ENCODE measurements at regions not wholly inside any gene's neighbourhood (a gene's known extent, or its start where the extent isn't known, plus 50 kb on each side); places are given as distances from the start of the nearest gene placed in this dataset.

DNA sequence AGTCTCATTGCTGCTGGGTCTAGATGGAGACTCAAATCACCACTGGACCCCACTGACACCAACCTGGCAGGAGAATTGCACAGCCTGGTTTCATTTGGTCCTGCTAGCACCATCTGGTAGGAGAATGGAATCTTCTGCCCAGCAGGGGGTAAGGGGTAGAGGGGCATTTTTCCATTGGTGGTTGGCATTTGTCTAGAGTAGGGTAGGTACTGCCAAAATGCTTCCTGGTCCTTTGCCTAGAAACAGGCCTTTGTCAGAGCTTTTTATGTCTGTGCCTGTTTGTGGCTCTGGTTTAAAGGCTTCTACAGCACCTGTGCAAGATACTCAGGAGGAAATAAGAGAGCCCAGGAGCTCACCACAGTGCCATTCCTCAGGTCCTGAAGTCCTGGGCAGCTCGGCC, 121.3 kb downstream of the KCTD12 start:
- WGBS, 2 donors = 95 to 100% methylated on average over 1 of the region's 1 CpG
- no peak for DNase-seq (ENCODE audit: low spot score in 2 of 2)
- peak overlapping the region in 2 of 4 donors; percentile 57 to 65 for H3K27ac ChIP-seq
- no peaks in the 10 kb centered on the region for H3K9me3 ChIP-seq
- no peak overlapping the region for H3K4me3 ChIP-seq
- H3K4me1 ChIP-seq = peaks cover 0 to 33% (median 4%) of the 10 kb centered on the region in 4 donors
- no peaks in the 10 kb centered on the region for H3K36me3 ChIP-seq
- H3K27me3 ChIP-seq = no peaks in the 10 kb centered on the region
- TF ChIP-seq EP300 (IDR thresholded peaks at IDR 0.05) (no peak), POLR2A (IDR thresholded peaks at IDR 0.05) (no peak)
- TF ChIP-seq, protein P1, sequence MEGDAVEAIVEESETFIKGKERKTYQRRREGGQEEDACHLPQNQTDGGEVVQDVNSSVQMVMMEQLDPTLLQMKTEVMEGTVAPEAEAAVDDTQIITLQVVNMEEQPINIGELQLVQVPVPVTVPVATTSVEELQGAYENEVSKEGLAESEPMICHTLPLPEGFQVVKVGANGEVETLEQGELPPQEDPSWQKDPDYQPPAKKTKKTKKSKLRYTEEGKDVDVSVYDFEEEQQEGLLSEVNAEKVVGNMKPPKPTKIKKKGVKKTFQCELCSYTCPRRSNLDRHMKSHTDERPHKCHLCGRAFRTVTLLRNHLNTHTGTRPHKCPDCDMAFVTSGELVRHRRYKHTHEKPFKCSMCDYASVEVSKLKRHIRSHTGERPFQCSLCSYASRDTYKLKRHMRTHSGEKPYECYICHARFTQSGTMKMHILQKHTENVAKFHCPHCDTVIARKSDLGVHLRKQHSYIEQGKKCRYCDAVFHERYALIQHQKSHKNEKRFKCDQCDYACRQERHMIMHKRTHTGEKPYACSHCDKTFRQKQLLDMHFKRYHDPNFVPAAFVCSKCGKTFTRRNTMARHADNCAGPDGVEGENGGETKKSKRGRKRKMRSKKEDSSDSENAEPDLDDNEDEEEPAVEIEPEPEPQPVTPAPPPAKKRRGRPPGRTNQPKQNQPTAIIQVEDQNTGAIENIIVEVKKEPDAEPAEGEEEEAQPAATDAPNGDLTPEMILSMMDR (IDR thresholded peaks at IDR 0.05) = no peak

DNA sequence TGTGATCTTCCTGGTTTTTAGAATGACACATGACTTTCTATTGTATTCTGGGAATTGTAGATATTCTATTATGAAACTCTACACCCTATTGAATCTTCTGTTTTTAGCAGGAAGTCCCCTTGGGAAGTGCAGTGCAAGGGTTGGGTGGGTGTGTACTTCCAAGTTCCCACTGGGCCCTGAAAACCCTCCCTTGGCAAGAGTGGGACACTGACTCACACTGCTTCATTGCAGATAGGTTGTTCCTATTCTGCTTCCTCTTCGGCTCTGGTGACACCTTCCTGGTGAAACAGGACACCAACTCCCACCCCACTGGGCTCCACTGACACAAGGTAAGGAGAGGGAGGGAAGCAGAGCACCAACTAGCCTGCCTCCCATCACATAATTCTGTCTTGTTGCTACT, 121.8 kb downstream of the KCTD12 start:
- Histone ChIP-seq H3K27me3 (no peaks in the 10 kb centered on the region), H3K36me3 (no peaks in the 10 kb centered on the region), H3K4me3 (no peak overlapping the region), H3K4me1 (peaks cover 0 to 28% (median 3%) of the 10 kb centered on the region in 4 donors), H3K9me3 (no peaks in the 10 kb centered on the region), H3K27ac (peak overlapping the region in 2 of 4 donors; percentile 57 to 65)
- WGBS, 2 donors = 50 to 60% methylated on average over 1 of the region's 1 CpG
- peak; percentile 24 to 37 for DNase-seq (ENCODE audit: low spot score in 2 of 2)
- peak in 1 of 2 donors; percentile 66 for TF ChIP-seq EP300 (IDR thresholded peaks at IDR 0.05)
- TF ChIP-seq POLR2A (IDR thresholded peaks at IDR 0.05) = no peak

DNA sequence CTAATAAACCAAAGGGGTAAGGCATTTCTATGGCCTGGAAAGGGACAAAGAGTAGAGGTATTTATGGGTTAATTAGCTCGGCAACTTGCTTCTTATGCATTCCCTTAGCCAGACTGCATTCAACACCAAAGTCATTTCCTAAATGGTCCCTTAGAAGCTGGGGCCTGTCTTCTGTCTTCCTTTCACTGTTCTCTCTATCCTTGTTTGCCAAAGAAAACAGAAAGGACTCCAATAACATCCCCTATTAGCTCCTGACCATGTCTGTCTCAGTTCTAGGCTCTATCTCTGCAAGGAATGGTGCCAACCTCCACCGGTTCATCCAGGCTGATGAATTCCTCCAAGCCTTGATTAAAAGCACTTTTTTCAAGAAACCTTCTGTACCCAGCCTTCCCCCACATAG, 123.5 kb downstream of the KCTD12 start:
- no peak for DNase-seq (ENCODE audit: low spot score in 2 of 2)
- TF ChIP-seq EP300 (IDR thresholded peaks at IDR 0.05) = no peak
- TF ChIP-seq POLR2A (IDR thresholded peaks at IDR 0.05) = no peak
- TF ChIP-seq, protein P1 (IDR thresholded peaks at IDR 0.05) = no peak
- Histone ChIP-seq H3K9me3 (no peaks in the 10 kb centered on the region), H3K27me3 (no peaks in the 10 kb centered on the region), H3K4me3 (no peak overlapping the region), H3K4me1 (peaks cover 0 to 20% (median 2%) of the 10 kb centered on the region in 4 donors), H3K27ac (peak overlapping the region in 1 of 4 donors; percentile 0), H3K36me3 (no peaks in the 10 kb centered on the region)
- 27 to 28% methylated on average over 2 of the region's 2 CpGs for WGBS, 2 donors

DNA sequence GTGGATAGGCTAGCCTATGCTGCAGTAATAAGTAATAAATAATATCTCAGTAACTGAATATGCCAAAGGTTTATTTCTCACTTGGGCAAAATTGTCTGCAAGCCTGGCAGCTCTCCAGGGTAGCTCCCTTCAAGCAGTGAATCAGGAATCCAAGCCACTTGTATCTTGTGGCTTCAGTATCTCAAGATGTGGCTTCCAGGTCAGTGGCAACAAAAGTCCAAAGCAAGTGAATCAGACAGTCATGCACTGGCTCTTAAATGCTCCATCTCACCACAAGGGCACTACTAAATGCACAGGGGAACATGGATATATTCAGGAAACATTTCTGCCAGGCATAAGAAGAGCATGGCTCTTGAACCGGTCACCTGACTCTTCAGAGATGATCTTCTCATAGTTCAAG, 126.3 kb downstream of the KCTD12 start:
- H3K4me1 ChIP-seq = peaks cover 0 to 16% (median 2%) of the 10 kb centered on the region in 4 donors
- no peaks in the 10 kb centered on the region for H3K9me3 ChIP-seq
- H3K27ac ChIP-seq = no peak overlapping the region
- H3K4me3 ChIP-seq = no peak overlapping the region
- no peak for TF ChIP-seq EP300 (IDR thresholded peaks at IDR 0.05)
- TF ChIP-seq, protein P1 (IDR thresholded peaks at IDR 0.05) = no peak
- no peak for TF ChIP-seq POLR2A (IDR thresholded peaks at IDR 0.05)
- no peaks in the 10 kb centered on the region for H3K36me3 ChIP-seq
- 96 to 100% methylated on average over 1 of the region's 1 CpG for WGBS, 2 donors
- DNase-seq (ENCODE audit: low spot score in 2 of 2) = no peak
- H3K27me3 ChIP-seq = no peaks in the 10 kb centered on the region

DNA sequence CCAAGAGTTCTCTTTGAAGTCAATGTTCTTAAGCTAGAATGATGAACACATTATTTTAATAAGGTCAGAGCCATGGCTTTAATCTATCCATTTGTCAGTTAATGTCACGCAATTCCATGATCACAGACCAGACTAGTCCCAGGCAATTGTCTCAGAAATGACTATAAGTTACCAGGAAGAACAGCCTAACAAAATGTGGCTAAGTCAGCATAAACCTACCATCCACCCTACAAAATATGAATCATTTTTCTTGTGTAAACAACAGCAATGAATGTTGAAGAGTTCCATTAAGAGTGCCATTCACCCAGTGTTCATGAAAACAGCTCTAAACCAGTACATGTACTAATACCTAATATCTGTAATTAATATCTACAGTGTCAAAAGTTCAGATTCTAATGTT, 127.5 kb downstream of the KCTD12 start:
- no peaks in the 10 kb centered on the region for H3K9me3 ChIP-seq
- no peak overlapping the region for H3K4me3 ChIP-seq
- no peaks in the 10 kb centered on the region for H3K36me3 ChIP-seq
- H3K27me3 ChIP-seq = no peaks in the 10 kb centered on the region
- no peak for DNase-seq (ENCODE audit: low spot score in 2 of 2)
- WGBS, 2 donors = 91 to 98% methylated on average over 1 of the region's 1 CpG
- peaks cover 0 to 13% (median 0%) of the 10 kb centered on the region in 4 donors for H3K4me1 ChIP-seq
- no peak overlapping the region for H3K27ac ChIP-seq
- no peak for TF ChIP-seq POLR2A (IDR thresholded peaks at IDR 0.05)
- TF ChIP-seq EP300 (IDR thresholded peaks at IDR 0.05) = no peak
- TF ChIP-seq, protein P1 (IDR thresholded peaks at IDR 0.05) = no peak

DNA sequence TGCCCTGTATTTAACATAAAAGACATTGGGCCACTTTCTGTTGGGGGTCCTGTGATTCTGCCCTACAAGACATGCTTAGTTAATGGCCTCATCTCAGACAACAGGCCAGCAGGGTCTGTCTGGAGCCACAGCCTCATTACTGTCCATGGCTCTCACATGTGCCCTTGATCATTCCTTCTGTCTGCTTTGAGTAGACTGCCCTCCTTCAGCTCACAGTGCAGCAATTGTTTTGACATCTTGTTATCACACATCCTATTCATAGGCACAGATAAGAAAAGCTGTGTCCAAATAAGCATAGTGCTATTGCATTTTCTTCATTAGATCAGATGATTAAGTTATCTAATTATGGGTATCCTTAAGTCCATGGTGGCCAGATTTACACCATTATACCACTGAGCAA, 127.9 kb downstream of the KCTD12 start:
- Histone ChIP-seq H3K27ac (no peak overlapping the region), H3K4me1 (peaks cover 0 to 13% (median 0%) of the 10 kb centered on the region in 4 donors), H3K9me3 (no peaks in the 10 kb centered on the region), H3K36me3 (no peaks in the 10 kb centered on the region), H3K27me3 (no peaks in the 10 kb centered on the region), H3K4me3 (no peak overlapping the region)
- no peak for DNase-seq (ENCODE audit: low spot score in 2 of 2)
- TF ChIP-seq EP300 (IDR thresholded peaks at IDR 0.05) (no peak), POLR2A (IDR thresholded peaks at IDR 0.05) (no peak)
- TF ChIP-seq, protein P1 (IDR thresholded peaks at IDR 0.05) = no peak

Measured in tibial nerve (tissue), 4 donors.